ENCODE measurements at regions not wholly inside any gene's neighbourhood (a gene's known extent, or its start where the extent isn't known, plus 50 kb on each side); places are given as distances from the start of the nearest gene placed in this dataset.
"Not testable (repeated sequence)": the region's sequence is repeated elsewhere in the genome, so short reads cannot be mapped to it uniquely, and the experiment has no call there.

DNA sequence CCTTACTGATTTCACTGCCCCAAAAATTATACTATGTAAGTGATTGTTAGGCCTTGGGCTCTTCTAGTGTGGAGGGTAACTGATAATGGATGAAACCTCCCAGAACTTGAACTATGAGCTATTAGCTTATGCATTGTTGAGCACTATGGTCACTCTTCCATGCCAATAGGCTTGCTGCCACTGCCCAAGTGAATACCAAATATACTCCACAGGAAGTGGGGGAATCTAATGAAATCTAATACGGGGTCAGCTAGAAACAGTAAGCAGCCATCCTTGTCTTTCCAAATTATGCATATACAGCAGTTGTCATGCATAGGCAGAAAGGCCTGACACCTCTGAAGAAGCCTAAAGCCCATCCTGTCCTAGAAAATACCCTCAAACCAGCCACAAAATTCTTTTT, 198.7 kb upstream of the PTBP2 start:
- Histone ChIP-seq H3K4me2 (ENCODE audit: low read length) (no peak overlapping the region), H3K4me1 (ENCODE audit: insufficient read depth, low read length) (peaks cover 11% of the 10 kb centered on the region), H3K27me3 (ENCODE audit: low read length) (no peaks in the 10 kb centered on the region), H3K9me2 (replicated peaks; ENCODE audit: low read length) (no peaks in the 10 kb centered on the region), H3K9ac (ENCODE audit: low read length) (no peak overlapping the region), H3K9me3 (ENCODE audit: low read length) (no peaks in the 10 kb centered on the region), H3K36me3 (ENCODE audit: low read depth, low read length) (no peaks in the 10 kb centered on the region), H2AFZ (ENCODE audit: low read length) (no peak overlapping the region), H3K79me2 (ENCODE audit: low read length) (no peaks in the 10 kb centered on the region), H3F3A (ENCODE audit: low read length, unreplicated experiment) (no peaks in the 10 kb centered on the region), H3K4me3 (ENCODE audit: low read length) (no peak overlapping the region), H4K20me1 (ENCODE audit: low read length) (no peaks in the 10 kb centered on the region), H3K27ac (ENCODE audit: low read length) (no peak overlapping the region)
- TF ChIP-seq EZH2phosphoT487 (IDR thresholded peaks at IDR 0.05; ENCODE audit: borderline replicate concordance, low read length) (no peak), EZH2 (IDR thresholded peaks at IDR 0.05; ENCODE audit: low read length, unreplicated experiment) (no peak)
- TF ChIP-seq, protein P1, sequence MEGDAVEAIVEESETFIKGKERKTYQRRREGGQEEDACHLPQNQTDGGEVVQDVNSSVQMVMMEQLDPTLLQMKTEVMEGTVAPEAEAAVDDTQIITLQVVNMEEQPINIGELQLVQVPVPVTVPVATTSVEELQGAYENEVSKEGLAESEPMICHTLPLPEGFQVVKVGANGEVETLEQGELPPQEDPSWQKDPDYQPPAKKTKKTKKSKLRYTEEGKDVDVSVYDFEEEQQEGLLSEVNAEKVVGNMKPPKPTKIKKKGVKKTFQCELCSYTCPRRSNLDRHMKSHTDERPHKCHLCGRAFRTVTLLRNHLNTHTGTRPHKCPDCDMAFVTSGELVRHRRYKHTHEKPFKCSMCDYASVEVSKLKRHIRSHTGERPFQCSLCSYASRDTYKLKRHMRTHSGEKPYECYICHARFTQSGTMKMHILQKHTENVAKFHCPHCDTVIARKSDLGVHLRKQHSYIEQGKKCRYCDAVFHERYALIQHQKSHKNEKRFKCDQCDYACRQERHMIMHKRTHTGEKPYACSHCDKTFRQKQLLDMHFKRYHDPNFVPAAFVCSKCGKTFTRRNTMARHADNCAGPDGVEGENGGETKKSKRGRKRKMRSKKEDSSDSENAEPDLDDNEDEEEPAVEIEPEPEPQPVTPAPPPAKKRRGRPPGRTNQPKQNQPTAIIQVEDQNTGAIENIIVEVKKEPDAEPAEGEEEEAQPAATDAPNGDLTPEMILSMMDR (conservative IDR thresholded peaks at IDR 0.05; ENCODE audit: low read depth, low read length) = no peak
- ChIA-PET CTCF (no interaction called here), POLR2A (ENCODE audit: unreplicated experiment) (no interaction called here)
- intact Hi-C loops (cut with micrococcal nuclease) = no loop called here
- DNase-seq = no peak
- no peak for ATAC-seq
- BruUV-seq (replicated peaks) = no TSS peak

DNA sequence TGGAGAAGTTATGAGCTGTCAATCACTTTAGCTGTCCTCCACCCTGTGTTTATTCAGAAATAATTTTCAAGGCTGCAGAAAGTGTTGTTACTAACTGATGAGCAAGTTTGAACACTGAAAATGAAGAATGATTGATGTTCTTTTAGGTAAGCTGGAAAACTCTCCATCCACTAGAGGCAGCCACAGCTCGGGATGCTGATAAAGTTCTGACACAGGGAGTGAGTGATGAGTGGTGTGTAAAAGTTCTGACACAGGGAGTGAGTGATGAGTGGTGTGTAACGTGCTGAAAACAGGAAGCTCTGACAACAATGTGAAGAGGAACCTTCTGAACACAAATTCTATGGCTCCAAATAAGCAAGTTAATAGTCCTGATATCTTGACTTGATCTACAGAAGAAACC, 197.5 kb upstream of the PTBP2 start:
- TF ChIP-seq EZH2 (IDR thresholded peaks at IDR 0.05; ENCODE audit: low read length, unreplicated experiment) (no peak), EZH2phosphoT487 (IDR thresholded peaks at IDR 0.05; ENCODE audit: borderline replicate concordance, low read length) (no peak)
- TF ChIP-seq, protein P1 (conservative IDR thresholded peaks at IDR 0.05; ENCODE audit: low read depth, low read length) = no peak; the same call in 1 of the 2 replicates
- DNase-seq (peak; percentile 3), ATAC-seq (no peak)
- no peak overlapping the region for H3K4me2 ChIP-seq (ENCODE audit: low read length)
- H2AFZ ChIP-seq (ENCODE audit: low read length) = no peak overlapping the region
- H3K27me3 ChIP-seq (ENCODE audit: low read length) = no peaks in the 10 kb centered on the region
- no peak overlapping the region for H3K27ac ChIP-seq (ENCODE audit: low read length)
- POLR2A ChIA-PET (ENCODE audit: unreplicated experiment) = no interaction called here
- no peaks in the 10 kb centered on the region for H3K36me3 ChIP-seq (ENCODE audit: low read depth, low read length)
- H3F3A ChIP-seq (ENCODE audit: low read length, unreplicated experiment) = no peaks in the 10 kb centered on the region
- no peaks in the 10 kb centered on the region for H3K9me2 ChIP-seq (replicated peaks; ENCODE audit: low read length)
- 0 out of 2 replicates have a peak, but pooled peaks cover 8% of the 10 kb centered on the region for H3K9me3 ChIP-seq (ENCODE audit: low read length)
- H3K4me3 ChIP-seq (ENCODE audit: low read length) = no peak overlapping the region
- no TSS peak for BruUV-seq (replicated peaks)
- intact Hi-C loops (cut with micrococcal nuclease) = no loop called here
- peaks cover 11% of the 10 kb centered on the region for H3K4me1 ChIP-seq (ENCODE audit: insufficient read depth, low read length)
- CTCF ChIA-PET = no interaction called here
- H4K20me1 ChIP-seq (ENCODE audit: low read length) = no peaks in the 10 kb centered on the region
- H3K79me2 ChIP-seq (ENCODE audit: low read length) = no peaks in the 10 kb centered on the region
- H3K9ac ChIP-seq (ENCODE audit: low read length) = no peak overlapping the region

DNA sequence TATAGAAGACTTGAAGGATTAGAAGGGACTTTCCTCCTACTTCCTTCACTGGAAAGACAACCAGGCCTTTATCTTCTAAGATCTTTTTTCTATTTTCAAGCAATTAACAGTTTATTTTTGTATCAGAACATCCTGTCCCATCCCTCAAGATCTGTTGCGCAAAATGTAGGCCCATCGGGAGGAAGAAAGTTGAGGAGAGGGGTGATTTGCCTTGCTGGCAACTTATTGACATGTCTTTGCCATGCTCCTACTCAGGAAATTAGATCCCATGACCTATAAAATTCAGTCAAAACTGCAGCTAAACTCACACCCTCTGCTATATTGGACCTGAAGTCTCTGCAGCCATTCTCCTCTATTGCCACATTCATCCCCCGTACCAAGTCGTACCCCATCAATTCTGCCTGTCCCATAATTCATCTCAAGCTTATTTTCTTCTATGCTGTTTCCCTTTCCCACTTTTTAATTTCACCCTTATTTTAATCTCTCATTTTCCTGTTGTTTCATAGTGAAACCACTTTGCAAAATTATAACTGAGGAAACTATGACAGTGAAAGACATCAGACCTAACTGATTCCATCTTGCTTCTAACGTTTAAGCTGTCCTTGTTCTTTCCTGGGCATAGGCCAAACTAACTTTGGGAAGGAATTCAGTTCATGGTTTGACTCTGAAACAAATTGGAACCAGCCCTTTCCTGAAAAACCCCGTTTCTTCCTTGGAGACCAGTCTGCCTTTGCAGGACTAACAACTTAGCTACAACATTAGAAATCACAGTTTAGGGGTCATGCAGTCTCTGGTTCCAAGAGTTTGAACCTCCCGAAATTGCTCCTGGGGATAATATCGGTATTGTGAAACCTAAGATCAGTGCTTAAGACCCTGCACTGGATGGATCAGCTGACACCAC, 195.7 kb upstream of the PTBP2 start:
- Histone ChIP-seq H2AFZ (ENCODE audit: low read length) (no peak overlapping the region), H4K20me1 (ENCODE audit: low read length) (no peaks in the 10 kb centered on the region), H3K4me1 (ENCODE audit: insufficient read depth, low read length) (peaks cover 11% of the 10 kb centered on the region), H3K9me3 (ENCODE audit: low read length) (0 out of 2 replicates have a peak, but pooled peaks cover 8% of the 10 kb centered on the region), H3K4me3 (ENCODE audit: low read length) (no peak overlapping the region), H3K4me2 (ENCODE audit: low read length) (no peak overlapping the region), H3K36me3 (ENCODE audit: low read depth, low read length) (no peaks in the 10 kb centered on the region), H3K79me2 (ENCODE audit: low read length) (no peaks in the 10 kb centered on the region), H3K27ac (ENCODE audit: low read length) (no peak overlapping the region), H3K9me2 (replicated peaks; ENCODE audit: low read length) (no peaks in the 10 kb centered on the region), H3F3A (ENCODE audit: low read length, unreplicated experiment) (no peaks in the 10 kb centered on the region), H3K9ac (ENCODE audit: low read length) (no peak overlapping the region), H3K27me3 (ENCODE audit: low read length) (no peaks in the 10 kb centered on the region)
- POLR2A ChIA-PET (ENCODE audit: unreplicated experiment) = no interaction called here
- ATAC-seq (no peak), DNase-seq (no peak)
- intact Hi-C loops (cut with micrococcal nuclease) = no loop called here
- no TSS peak for BruUV-seq (replicated peaks)
- CTCF ChIA-PET = no interaction called here
- TF ChIP-seq, protein P1 (conservative IDR thresholded peaks at IDR 0.05; ENCODE audit: low read depth, low read length) = no peak

DNA sequence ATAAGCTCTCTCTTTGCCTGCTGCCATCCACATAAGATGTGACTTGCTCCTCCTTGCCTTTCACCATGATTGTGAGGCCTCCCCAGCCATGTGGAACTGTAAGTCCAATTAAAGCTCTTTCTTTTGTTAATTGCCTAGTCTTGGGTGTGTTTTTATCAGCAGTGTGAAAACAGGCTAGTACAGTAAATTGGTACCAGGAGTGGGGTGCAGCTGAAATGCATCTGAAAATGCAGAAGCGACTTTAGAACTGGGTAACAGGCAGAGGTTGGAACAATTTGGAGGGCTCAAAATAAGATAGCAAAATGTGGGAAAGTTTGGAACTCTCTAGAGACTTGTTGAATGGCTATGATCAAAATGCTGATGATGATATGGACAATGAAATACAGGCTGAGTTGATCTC, 192.9 kb upstream of the PTBP2 start:
- CTCF ChIA-PET; H3F3A ChIP-seq (ENCODE audit: low read length, unreplicated experiment); BruUV-seq (replicated peaks); POLR2A ChIA-PET (ENCODE audit: unreplicated experiment); H4K20me1 ChIP-seq (ENCODE audit: low read length); intact Hi-C loops (cut with micrococcal nuclease); H3K27ac ChIP-seq (ENCODE audit: low read length); DNase-seq; H3K9me2 ChIP-seq (replicated peaks; ENCODE audit: low read length); H3K9me3 ChIP-seq (ENCODE audit: low read length); H2AFZ ChIP-seq (ENCODE audit: low read length); H3K4me1 ChIP-seq (ENCODE audit: insufficient read depth, low read length); H3K4me2 ChIP-seq (ENCODE audit: low read length); H3K36me3 ChIP-seq (ENCODE audit: low read depth, low read length); ATAC-seq; H3K4me3 ChIP-seq (ENCODE audit: low read length); H3K79me2 ChIP-seq (ENCODE audit: low read length); H3K27me3 ChIP-seq (ENCODE audit: low read length); H3K9ac ChIP-seq (ENCODE audit: low read length): not testable (repeated sequence)
